WTC11 (cell line): ENCODE measurements at regions not wholly inside any gene's neighbourhood (a gene's known extent, or its start where the extent isn't known, plus 50 kb on each side); places are given as distances from the start of the nearest gene placed in this dataset.

ENCODE experiments used
- ATAC-seq: fragments of 200-7000 bp; cut with Tn5 transposase; 2 replicates; pipeline ENCODE4 v1.10.0; 2021; ENCODE audit warnings: mild to moderate bottlenecking, moderate library complexity
- CTCF ChIA-PET: fragments of 300-600 bp; sonication (Branson Sonifier 250); formaldehyde crosslinking; loops from one replicate; lab custom pipeline; 2021; ENCODE audit warnings: antibody characterized with exemption; lab: Charles Lee
- POLR2A ChIA-PET: fragments of 350-600 bp; sonication (Branson Sonifier 250); formaldehyde crosslinking; loops from one replicate; lab custom pipeline; 2021; ENCODE audit warnings: antibody characterized with exemption; lab: Charles Lee
- DNase-seq: peaks from one replicate; pipeline ENCODE4 v3.0.0; 2021; ENCODE audit warnings: low spot score
- H3K27ac Mint-ChIP-seq: 2 replicates; pipeline ENCODE4 v1.8.0; 2021; ENCODE audit warnings: mixed read lengths
- H3K27me3 Mint-ChIP-seq: 2 replicates; pipeline ENCODE4 v1.8.0; 2021; ENCODE audit warnings: low read depth, mild to moderate bottlenecking, moderate library complexity, mixed read lengths
- H3K36me3 Mint-ChIP-seq: 2 replicates; pipeline ENCODE4 v1.8.0; 2021; ENCODE audit warnings: mixed read lengths
- H3K4me1 Mint-ChIP-seq: 2 replicates; pipeline ENCODE4 v1.8.0; 2022; ENCODE audit warnings: mixed read lengths
- H3K4me3 Mint-ChIP-seq: 2 replicates; pipeline ENCODE4 v1.8.0; 2021; ENCODE audit warnings: mild to moderate bottlenecking, moderate library complexity, mixed read lengths
- H3K9me3 Mint-ChIP-seq: 2 replicates; pipeline ENCODE4 v1.8.0; 2021; ENCODE audit warnings: mixed read lengths
- CTCF ChIP-seq: fragments of 200-600 bp; IDR thresholded peaks from 2 replicates; pipeline ENCODE4 v1.8.0; 2022; ENCODE audit warnings: antibody characterized with exemption
- E2F5 ChIP-seq: sonication (generic); formaldehyde crosslinking; IDR thresholded peaks from 2 replicates; pipeline ENCODE4 v1.8.1; 2022; ENCODE audit warnings: mild to moderate bottlenecking, moderate library complexity, missing genetic modification reagents
- ELF4 ChIP-seq: sonication (generic); formaldehyde crosslinking; IDR thresholded peaks from 2 replicates; pipeline ENCODE4 v1.8.1; 2022; ENCODE audit warnings: low read depth, mild to moderate bottlenecking, moderate library complexity, missing genetic modification reagents
- ETV6 ChIP-seq: sonication (generic); formaldehyde crosslinking; IDR thresholded peaks from 2 replicates; pipeline ENCODE4 v1.8.1; 2022; ENCODE audit warnings: mild to moderate bottlenecking, missing genetic modification reagents
- FOXP4 ChIP-seq: sonication (generic); formaldehyde crosslinking; IDR thresholded peaks from 2 replicates; pipeline ENCODE4 v1.8.0; 2022; ENCODE audit warnings: mild to moderate bottlenecking, missing genetic modification reagents
- HMGA2 ChIP-seq: fragments of 250-450 bp; sonication (Bioruptor Pico); IDR thresholded peaks from 2 replicates; pipeline ENCODE4 v1.4.0; 2021; ENCODE audit warnings: mild to moderate bottlenecking, moderate library complexity
- NR2C2 ChIP-seq: sonication (generic); formaldehyde crosslinking; IDR thresholded peaks from 2 replicates; pipeline ENCODE4 v1.8.0; 2022; ENCODE audit warnings: mild to moderate bottlenecking, missing genetic modification reagents
- NR3C1 ChIP-seq: sonication (generic); formaldehyde crosslinking; conservative IDR thresholded peaks from 2 replicates; pipeline ENCODE4 v1.8.1; 2023; ENCODE audit warnings: low read depth, mild to moderate bottlenecking, missing genetic modification reagents
- RELA ChIP-seq: sonication (generic); formaldehyde crosslinking; IDR thresholded peaks from 2 replicates; pipeline ENCODE4 v1.8.1; 2022; ENCODE audit warnings: missing genetic modification reagents, mild to moderate bottlenecking, borderline replicate concordance
- SP1 ChIP-seq: sonication (generic); formaldehyde crosslinking; conservative IDR thresholded peaks from 2 replicates; pipeline ENCODE4 v1.8.1; 2022; ENCODE audit warnings: missing genetic modification reagents
- ZBTB21 ChIP-seq: sonication (generic); formaldehyde crosslinking; IDR thresholded peaks from 2 replicates; pipeline ENCODE4 v1.8.1; 2023; ENCODE audit warnings: mild to moderate bottlenecking, missing genetic modification reagents, borderline replicate concordance
- ZNF138 ChIP-seq: sonication (generic); formaldehyde crosslinking; conservative IDR thresholded peaks from 2 replicates; pipeline ENCODE4 v1.8.1; 2022; ENCODE audit warnings: mild to moderate bottlenecking, moderate library complexity, missing genetic modification reagents
- ZNF396 ChIP-seq: fragments of 250-450 bp; sonication (Bioruptor Pico); IDR thresholded peaks from 2 replicates; pipeline ENCODE4 v1.8.0; 2021; ENCODE audit warnings: mild to moderate bottlenecking, moderate library complexity, borderline replicate concordance
- ZNF416 ChIP-seq: fragments of 250-450 bp; sonication (Bioruptor Pico); IDR thresholded peaks from 2 replicates; pipeline ENCODE4 v1.9.0; 2021; ENCODE audit warnings: mild to moderate bottlenecking, inconsistent platforms
- ZNF425 ChIP-seq: fragments of 250-450 bp; sonication (Bioruptor Pico); conservative IDR thresholded peaks from 2 replicates; pipeline ENCODE4 v1.9.0; 2021; ENCODE audit warnings: mild to moderate bottlenecking
- ZNF512 ChIP-seq: sonication (generic); formaldehyde crosslinking; IDR thresholded peaks from 2 replicates; pipeline ENCODE4 v1.8.1; 2022; ENCODE audit warnings: missing genetic modification reagents, borderline replicate concordance
- TF ChIP-seq, protein P1 (sequence below): fragments of 250-450 bp; sonication (Bioruptor Pico); IDR thresholded peaks from 2 replicates; pipeline ENCODE4 v2.1.2; 2022; ENCODE audit warnings: mild to moderate bottlenecking, moderate library complexity

DNA sequence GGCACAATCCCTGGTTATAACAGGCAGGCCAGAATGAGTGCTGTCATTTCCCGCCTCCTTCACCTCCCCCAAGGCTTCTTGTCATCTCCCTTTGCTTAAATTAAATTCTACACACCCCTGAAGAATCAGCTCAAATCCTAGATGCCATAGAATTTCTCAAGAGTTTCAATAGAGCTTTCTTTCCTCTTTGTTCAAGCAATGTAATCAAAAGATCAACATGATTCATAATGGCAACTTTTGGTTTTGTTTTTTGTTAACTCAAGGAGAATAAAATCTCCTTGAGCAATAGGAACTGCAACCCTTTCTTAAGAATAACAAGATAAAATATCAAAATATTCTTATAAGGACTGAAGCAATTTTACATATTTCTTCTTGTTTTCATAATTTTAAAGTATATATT lies 180.8 kb upstream of the CDK1 start:
- ChIA-PET CTCF (no interaction called here), POLR2A (no interaction called here)
- peaks cover 9% of the 10 kb centered on the region for H3K4me1 Mint-ChIP-seq
- TF ChIP-seq E2F5 (no peak), ZNF396 (CRISPR knock-in tag) (no peak), ZNF138 (no peak), ETV6 (CRISPR knock-in tag) (no peak)
- DNase-seq (no peak), ATAC-seq (no peak)
- H3K27me3 Mint-ChIP-seq = no peaks in the 10 kb centered on the region
- H3K9me3 Mint-ChIP-seq = no peaks in the 10 kb centered on the region
- no peak overlapping the region for H3K27ac Mint-ChIP-seq
- no peak overlapping the region for H3K4me3 Mint-ChIP-seq
- no peaks in the 10 kb centered on the region for H3K36me3 Mint-ChIP-seq

GRCh38 chr10:60595852-60596251 lies 182.4 kb upstream of the CDK1 start:
- POLR2A ChIA-PET = no interaction called here
- ATAC-seq (no peak), DNase-seq (no peak)
- H3K27ac Mint-ChIP-seq = no peak overlapping the region
- H3K4me1 Mint-ChIP-seq = peaks cover 9% of the 10 kb centered on the region
- H3K27me3 Mint-ChIP-seq = no peaks in the 10 kb centered on the region
- no peak overlapping the region for H3K4me3 Mint-ChIP-seq
- no peaks in the 10 kb centered on the region for H3K9me3 Mint-ChIP-seq
- no peaks in the 10 kb centered on the region for H3K36me3 Mint-ChIP-seq
- TF ChIP-seq ZNF512 (no peak), SP1 (CRISPR knock-in tag) (no peak), NR3C1 (CRISPR knock-in tag) (no peak), HMGA2 (CRISPR knock-in tag) (no peak), FOXP4 (CRISPR knock-in tag) (no peak), NR2C2 (CRISPR knock-in tag) (no peak), ZNF425 (no peak), CTCF (no peak), ZBTB21 (CRISPR knock-in tag) (no peak), RELA (CRISPR knock-in tag) (no peak), ELF4 (CRISPR knock-in tag) (no peak), ZNF416 (CRISPR knock-in tag) (no peak)
- TF ChIP-seq, protein P1, sequence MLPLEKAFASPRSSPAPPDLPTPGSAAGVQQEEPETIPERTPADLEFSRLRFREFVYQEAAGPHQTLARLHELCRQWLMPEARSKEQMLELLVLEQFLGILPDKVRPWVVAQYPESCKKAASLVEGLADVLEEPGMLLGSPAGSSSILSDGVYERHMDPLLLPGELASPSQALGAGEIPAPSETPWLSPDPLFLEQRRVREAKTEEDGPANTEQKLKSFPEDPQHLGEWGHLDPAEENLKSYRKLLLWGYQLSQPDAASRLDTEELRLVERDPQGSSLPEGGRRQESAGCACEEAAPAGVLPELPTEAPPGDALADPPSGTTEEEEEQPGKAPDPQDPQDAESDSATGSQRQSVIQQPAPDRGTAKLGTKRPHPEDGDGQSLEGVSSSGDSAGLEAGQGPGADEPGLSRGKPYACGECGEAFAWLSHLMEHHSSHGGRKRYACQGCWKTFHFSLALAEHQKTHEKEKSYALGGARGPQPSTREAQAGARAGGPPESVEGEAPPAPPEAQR (CRISPR knock-in tag) = no peak
- CTCF ChIA-PET = interaction anchor here (0.6 to 1.4 kb wide), 2 partner anchors 9 to 61 kb away, joined by 3 to 5 read pairs; no protein-coding TSS in a partner anchor
